ENCODE measurements at regions not wholly inside any gene's neighbourhood (a gene's known extent, or its start where the extent isn't known, plus 50 kb on each side); places are given as distances from the start of the nearest gene placed in this dataset.

DNA sequence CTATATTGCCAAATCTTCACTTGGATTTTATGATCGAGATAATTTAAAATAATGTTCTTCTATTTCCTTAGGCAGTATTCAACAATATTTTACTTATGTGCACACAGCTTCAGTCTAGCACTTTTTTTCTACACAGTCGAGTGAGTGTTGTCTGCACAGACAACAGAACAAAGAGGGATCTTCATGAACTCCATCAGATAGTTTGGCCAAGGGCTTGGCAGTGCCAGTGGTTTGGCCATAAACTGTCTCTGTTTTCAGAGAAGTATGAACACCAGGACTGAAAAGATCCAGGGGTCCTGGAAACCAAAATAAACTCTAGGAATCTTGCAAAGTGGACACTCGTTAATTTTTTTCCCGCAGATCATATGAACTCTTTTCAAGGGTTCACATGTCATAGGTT, 547.3 kb downstream of the PLCL1 start:
- Histone ChIP-seq H3K9ac (ENCODE audit: low read length in 5 of 5) (no peak overlapping the region), H3K36me3 (ENCODE audit: control insufficient read depth in 5 of 5, insufficient read depth in 5 of 5, low read length in 5 of 5) (no peaks in the 10 kb centered on the region), H3K4me3 (ENCODE audit: low read depth in 1 of 5, low read length in 5 of 5) (no peak overlapping the region), H3K27ac (ENCODE audit: low read depth, low read length) (no peak overlapping the region), H3K27me3 (ENCODE audit: control insufficient read depth in 5 of 5, insufficient read depth in 4 of 5, low read length in 5 of 5) (no peaks in the 10 kb centered on the region), H3K4me1 (ENCODE audit: control insufficient read depth in 5 of 5, insufficient read depth in 5 of 5, low read length in 5 of 5) (no peaks in the 10 kb centered on the region), H3K9me3 (ENCODE audit: control insufficient read depth in 5 of 5, low read length in 5 of 5) (no peaks in the 10 kb centered on the region)

DNA sequence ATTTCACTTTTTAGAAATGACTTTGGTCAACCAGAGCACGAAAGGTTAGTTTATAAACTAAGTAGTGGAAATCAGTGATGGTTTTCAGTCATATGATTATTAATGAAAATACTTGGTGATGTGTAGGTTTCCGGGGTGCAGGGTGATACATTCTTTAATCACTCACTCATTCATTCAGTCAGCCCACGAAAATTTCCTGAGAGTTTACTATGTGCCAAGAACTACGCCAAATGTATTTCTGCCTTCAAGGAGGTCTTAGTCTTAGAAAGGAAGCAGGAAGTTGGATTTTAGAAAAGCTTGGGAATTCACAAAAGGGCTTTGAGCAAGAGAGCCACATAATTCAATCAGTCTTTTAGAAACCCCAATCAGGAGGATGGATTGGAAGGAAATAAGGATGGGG, 543.6 kb downstream of the PLCL1 start:
- Histone ChIP-seq H3K4me3 (ENCODE audit: low read depth in 1 of 5, low read length in 5 of 5) (no peak overlapping the region), H3K36me3 (ENCODE audit: control insufficient read depth in 5 of 5, insufficient read depth in 5 of 5, low read length in 5 of 5) (no peaks in the 10 kb centered on the region), H3K4me1 (ENCODE audit: control insufficient read depth in 5 of 5, insufficient read depth in 5 of 5, low read length in 5 of 5) (no peaks in the 10 kb centered on the region), H3K27ac (ENCODE audit: low read depth, low read length) (no peak overlapping the region), H3K9ac (ENCODE audit: low read length in 5 of 5) (no peak overlapping the region), H3K27me3 (ENCODE audit: control insufficient read depth in 5 of 5, insufficient read depth in 4 of 5, low read length in 5 of 5) (no peaks in the 10 kb centered on the region), H3K9me3 (ENCODE audit: control insufficient read depth in 5 of 5, low read length in 5 of 5) (no peaks in the 10 kb centered on the region)

DNA sequence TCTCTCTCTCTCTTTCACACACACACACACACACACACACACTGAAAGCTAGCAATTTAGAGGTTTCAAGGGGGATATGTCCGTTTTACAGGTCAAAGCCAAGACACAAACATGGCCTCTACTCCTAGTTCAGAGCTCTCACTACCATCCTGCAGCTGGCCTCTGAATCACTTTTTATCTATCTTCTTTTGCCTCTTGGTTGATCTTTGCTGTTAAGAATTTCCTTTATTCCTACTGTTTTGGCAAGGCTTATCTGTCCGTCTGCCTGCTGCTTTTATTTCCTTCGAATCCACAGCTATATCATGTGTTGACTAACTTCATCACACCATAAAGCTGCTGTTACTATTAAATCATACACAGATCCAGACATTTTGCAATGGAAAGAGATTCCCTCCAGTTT, 543.0 kb downstream of the PLCL1 start:
- Histone ChIP-seq H3K9me3 (ENCODE audit: control insufficient read depth in 5 of 5, low read length in 5 of 5) (no peaks in the 10 kb centered on the region), H3K36me3 (ENCODE audit: control insufficient read depth in 5 of 5, insufficient read depth in 5 of 5, low read length in 5 of 5) (no peaks in the 10 kb centered on the region), H3K27ac (ENCODE audit: low read depth, low read length) (no peak overlapping the region), H3K4me3 (ENCODE audit: low read depth in 1 of 5, low read length in 5 of 5) (no peak overlapping the region), H3K4me1 (ENCODE audit: control insufficient read depth in 5 of 5, insufficient read depth in 5 of 5, low read length in 5 of 5) (no peaks in the 10 kb centered on the region), H3K27me3 (ENCODE audit: control insufficient read depth in 5 of 5, insufficient read depth in 4 of 5, low read length in 5 of 5) (no peaks in the 10 kb centered on the region), H3K9ac (ENCODE audit: low read length in 5 of 5) (no peak overlapping the region)

DNA sequence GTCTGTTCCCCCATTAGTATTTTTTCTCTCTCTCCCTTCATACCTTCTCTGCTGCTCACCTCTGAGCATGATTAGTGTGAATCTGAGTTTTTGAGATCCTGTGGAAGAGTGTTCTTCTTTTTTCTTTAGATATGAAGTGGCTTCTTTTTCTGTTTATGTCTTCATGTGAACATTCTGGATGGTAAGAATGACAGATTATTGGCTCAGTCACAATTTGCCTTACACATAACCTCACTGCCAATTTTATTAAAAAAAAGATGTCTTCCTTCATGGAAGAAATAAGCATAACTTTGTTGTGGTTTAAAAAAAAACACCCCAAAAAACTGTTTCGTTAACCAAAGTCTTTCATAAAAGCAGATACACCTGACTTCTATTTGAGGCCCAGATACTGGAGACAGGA, 539.1 kb downstream of the PLCL1 start:
- Histone ChIP-seq H3K4me1 (ENCODE audit: control insufficient read depth in 5 of 5, insufficient read depth in 5 of 5, low read length in 5 of 5) (no peaks in the 10 kb centered on the region), H3K36me3 (ENCODE audit: control insufficient read depth in 5 of 5, insufficient read depth in 5 of 5, low read length in 5 of 5) (no peaks in the 10 kb centered on the region), H3K4me3 (ENCODE audit: low read depth in 1 of 5, low read length in 5 of 5) (no peak overlapping the region), H3K27ac (ENCODE audit: low read depth, low read length) (no peak overlapping the region), H3K9ac (ENCODE audit: low read length in 5 of 5) (no peak overlapping the region), H3K9me3 (ENCODE audit: control insufficient read depth in 5 of 5, low read length in 5 of 5) (no peaks in the 10 kb centered on the region), H3K27me3 (ENCODE audit: control insufficient read depth in 5 of 5, insufficient read depth in 4 of 5, low read length in 5 of 5) (no peaks in the 10 kb centered on the region)

DNA sequence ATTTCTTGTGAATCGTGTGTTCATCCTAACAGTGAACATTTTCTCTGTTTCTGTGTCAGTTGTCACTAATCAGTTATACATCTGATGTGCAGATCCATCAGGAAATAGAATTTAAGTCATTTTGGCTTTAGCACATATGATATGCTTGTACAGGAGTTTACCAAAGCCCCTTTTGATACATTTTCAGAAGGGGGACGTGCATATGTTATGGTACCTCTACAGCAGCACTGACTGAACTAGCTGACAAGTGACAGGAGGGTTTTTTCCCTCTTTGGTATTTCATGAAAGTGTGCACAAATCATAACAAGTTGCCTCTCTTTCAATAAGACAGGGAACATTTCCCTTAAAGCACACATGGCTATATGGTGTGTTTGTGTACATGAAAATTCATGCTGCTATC, 536.5 kb downstream of the PLCL1 start:
- Histone ChIP-seq H3K9me3 (ENCODE audit: control insufficient read depth in 5 of 5, low read length in 5 of 5) (no peaks in the 10 kb centered on the region), H3K27ac (ENCODE audit: low read depth, low read length) (no peak overlapping the region), H3K4me1 (ENCODE audit: control insufficient read depth in 5 of 5, insufficient read depth in 5 of 5, low read length in 5 of 5) (no peaks in the 10 kb centered on the region), H3K36me3 (ENCODE audit: control insufficient read depth in 5 of 5, insufficient read depth in 5 of 5, low read length in 5 of 5) (no peaks in the 10 kb centered on the region), H3K9ac (ENCODE audit: low read length in 5 of 5) (no peak overlapping the region), H3K27me3 (ENCODE audit: control insufficient read depth in 5 of 5, insufficient read depth in 4 of 5, low read length in 5 of 5) (no peaks in the 10 kb centered on the region), H3K4me3 (ENCODE audit: low read depth in 1 of 5, low read length in 5 of 5) (no peak overlapping the region)

DNA sequence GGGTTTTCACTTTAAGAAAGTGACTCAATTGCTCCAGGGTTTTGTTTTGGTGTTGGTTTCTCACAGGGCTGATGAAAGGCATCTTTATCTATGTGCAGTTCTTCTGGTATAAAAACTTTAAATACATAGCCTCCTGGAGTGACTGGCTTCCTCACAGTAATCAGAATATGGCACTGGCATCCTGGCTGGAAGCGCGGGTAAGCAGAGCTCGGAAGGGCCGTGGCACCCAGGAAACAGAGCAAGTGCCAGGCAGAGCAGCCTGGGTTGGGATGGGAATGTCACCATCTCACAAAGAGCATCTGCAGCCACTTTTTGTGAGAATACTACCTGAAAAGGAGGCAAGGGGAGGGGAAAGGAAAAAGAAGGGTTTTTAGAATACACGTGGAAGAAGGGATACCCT, 534.7 kb downstream of the PLCL1 start:
- Histone ChIP-seq H3K9me3 (ENCODE audit: control insufficient read depth in 5 of 5, low read length in 5 of 5) (no peaks in the 10 kb centered on the region), H3K27ac (ENCODE audit: low read depth, low read length) (no peak overlapping the region), H3K27me3 (ENCODE audit: control insufficient read depth in 5 of 5, insufficient read depth in 4 of 5, low read length in 5 of 5) (no peaks in the 10 kb centered on the region), H3K4me3 (ENCODE audit: low read depth in 1 of 5, low read length in 5 of 5) (no peak overlapping the region), H3K9ac (ENCODE audit: low read length in 5 of 5) (no peak overlapping the region), H3K4me1 (ENCODE audit: control insufficient read depth in 5 of 5, insufficient read depth in 5 of 5, low read length in 5 of 5) (no peaks in the 10 kb centered on the region), H3K36me3 (ENCODE audit: control insufficient read depth in 5 of 5, insufficient read depth in 5 of 5, low read length in 5 of 5) (no peaks in the 10 kb centered on the region)

DNA sequence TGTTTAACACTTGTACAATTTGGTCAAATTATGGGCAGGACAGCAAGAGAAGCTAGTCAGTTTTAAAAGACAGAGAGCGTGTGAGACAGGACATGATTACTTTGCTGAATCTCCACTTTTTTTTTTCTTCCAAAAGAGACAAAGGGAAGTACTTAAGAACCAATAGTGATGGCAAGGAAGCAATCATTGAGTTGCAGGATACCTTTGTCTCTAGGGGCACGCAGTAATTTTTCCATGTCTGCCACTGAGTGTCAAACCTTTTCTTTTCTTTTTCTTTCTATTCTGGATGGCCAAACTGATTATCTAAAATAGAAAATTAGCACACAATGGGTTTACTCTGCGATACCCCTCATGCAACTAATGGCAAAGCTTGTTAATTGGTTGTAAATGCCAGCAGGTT, 533.0 kb downstream of the PLCL1 start:
- Histone ChIP-seq H3K9ac (ENCODE audit: low read length in 5 of 5) (no peak overlapping the region), H3K36me3 (ENCODE audit: control insufficient read depth in 5 of 5, insufficient read depth in 5 of 5, low read length in 5 of 5) (no peaks in the 10 kb centered on the region), H3K27me3 (ENCODE audit: control insufficient read depth in 5 of 5, insufficient read depth in 4 of 5, low read length in 5 of 5) (no peaks in the 10 kb centered on the region), H3K27ac (ENCODE audit: low read depth, low read length) (no peak overlapping the region), H3K4me1 (ENCODE audit: control insufficient read depth in 5 of 5, insufficient read depth in 5 of 5, low read length in 5 of 5) (no peaks in the 10 kb centered on the region), H3K9me3 (ENCODE audit: control insufficient read depth in 5 of 5, low read length in 5 of 5) (no peaks in the 10 kb centered on the region), H3K4me3 (ENCODE audit: low read depth in 1 of 5, low read length in 5 of 5) (no peak overlapping the region)

DNA sequence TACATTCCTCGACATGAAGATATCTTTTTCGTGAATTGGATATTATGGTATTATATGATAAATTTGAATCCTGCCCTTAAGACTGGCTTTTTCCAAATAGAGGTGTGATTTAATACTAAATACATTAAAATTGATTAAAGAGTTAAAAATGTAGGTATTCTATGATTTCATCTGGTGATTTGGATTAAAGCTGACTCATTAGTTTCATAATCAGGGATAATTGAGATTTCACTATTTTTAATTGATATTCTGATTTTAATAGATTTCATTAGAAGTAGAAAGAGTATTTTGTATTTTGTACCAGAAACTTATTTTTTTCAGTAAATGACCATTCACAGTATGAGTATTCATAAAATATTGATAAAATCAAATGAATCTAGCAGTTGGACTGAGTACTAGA, 524.1 kb downstream of the PLCL1 start:
- H3K27ac ChIP-seq (ENCODE audit: low read depth, low read length): no peak overlapping the region
- no peak overlapping the region for H3K9ac ChIP-seq (ENCODE audit: low read length in 5 of 5)
- H3K36me3 ChIP-seq (ENCODE audit: control insufficient read depth in 5 of 5, insufficient read depth in 5 of 5, low read length in 5 of 5): no peaks in the 10 kb centered on the region
- no peaks in the 10 kb centered on the region for H3K27me3 ChIP-seq (ENCODE audit: control insufficient read depth in 5 of 5, insufficient read depth in 4 of 5, low read length in 5 of 5)
- no peaks in the 10 kb centered on the region for H3K9me3 ChIP-seq (ENCODE audit: control insufficient read depth in 5 of 5, low read length in 5 of 5)
- H3K4me1 ChIP-seq (ENCODE audit: control insufficient read depth in 5 of 5, insufficient read depth in 5 of 5, low read length in 5 of 5): no peaks in the 10 kb centered on the region
- no peak overlapping the region for H3K4me3 ChIP-seq (ENCODE audit: low read depth in 1 of 5, low read length in 5 of 5)

DNA sequence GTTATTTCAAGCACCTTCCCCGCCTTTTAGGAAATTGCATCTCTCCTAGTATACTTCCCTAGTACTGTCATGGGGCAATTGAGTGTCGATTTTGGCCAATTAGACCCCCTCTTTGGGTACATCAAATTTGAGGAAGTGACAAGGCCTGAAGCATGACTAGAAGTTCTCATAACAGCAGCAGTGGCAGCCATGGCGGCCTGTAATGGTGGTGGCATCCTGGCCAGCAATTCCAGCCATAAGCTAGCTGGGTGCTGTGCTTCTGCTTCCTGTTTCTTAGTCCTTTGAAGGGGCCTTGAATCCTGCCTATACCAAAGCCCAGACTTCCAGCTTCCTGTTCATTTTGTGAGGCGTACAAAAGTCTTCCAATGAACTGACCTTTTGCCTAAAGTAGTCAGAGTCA, 523.1 kb downstream of the PLCL1 start:
- H3K36me3 ChIP-seq (ENCODE audit: control insufficient read depth in 5 of 5, insufficient read depth in 5 of 5, low read length in 5 of 5): no peaks in the 10 kb centered on the region
- H3K27me3 ChIP-seq (ENCODE audit: control insufficient read depth in 5 of 5, insufficient read depth in 4 of 5, low read length in 5 of 5): no peaks in the 10 kb centered on the region
- no peaks in the 10 kb centered on the region for H3K4me1 ChIP-seq (ENCODE audit: control insufficient read depth in 5 of 5, insufficient read depth in 5 of 5, low read length in 5 of 5)
- H3K9me3 ChIP-seq (ENCODE audit: control insufficient read depth in 5 of 5, low read length in 5 of 5): no peaks in the 10 kb centered on the region
- H3K4me3 ChIP-seq (ENCODE audit: low read depth in 1 of 5, low read length in 5 of 5): no peak overlapping the region
- no peak overlapping the region for H3K9ac ChIP-seq (ENCODE audit: low read length in 5 of 5)
- no peak overlapping the region for H3K27ac ChIP-seq (ENCODE audit: low read depth, low read length)

DNA sequence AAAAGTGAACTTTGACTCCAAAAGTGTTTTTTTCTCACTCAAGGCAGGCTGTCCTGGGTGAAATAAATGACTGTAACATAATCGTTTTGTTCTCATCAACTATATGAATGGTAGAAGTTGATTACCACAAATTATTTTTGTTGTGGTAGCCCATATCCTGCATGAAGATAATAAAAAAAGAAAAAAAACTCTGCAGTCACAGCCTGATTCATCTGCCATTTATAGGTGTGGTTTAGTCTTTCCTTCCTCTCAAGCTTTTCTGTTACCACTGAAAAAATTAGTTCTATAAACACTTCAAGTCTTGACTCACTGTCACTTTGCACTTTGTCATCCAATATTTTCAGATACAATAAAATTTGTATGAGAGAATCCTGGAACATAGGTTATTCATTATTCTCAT, 522.0 kb downstream of the PLCL1 start:
- Histone ChIP-seq H3K27me3 (ENCODE audit: control insufficient read depth in 5 of 5, insufficient read depth in 4 of 5, low read length in 5 of 5) (peaks cover 0 to 4% (median 2%) of the 10 kb centered on the region in 5 donors), H3K9ac (ENCODE audit: low read length in 5 of 5) (no peak overlapping the region), H3K36me3 (ENCODE audit: control insufficient read depth in 5 of 5, insufficient read depth in 5 of 5, low read length in 5 of 5) (no peaks in the 10 kb centered on the region), H3K4me1 (ENCODE audit: control insufficient read depth in 5 of 5, insufficient read depth in 5 of 5, low read length in 5 of 5) (no peaks in the 10 kb centered on the region), H3K9me3 (ENCODE audit: control insufficient read depth in 5 of 5, low read length in 5 of 5) (no peaks in the 10 kb centered on the region), H3K4me3 (ENCODE audit: low read depth in 1 of 5, low read length in 5 of 5) (no peak overlapping the region), H3K27ac (ENCODE audit: low read depth, low read length) (no peak overlapping the region)

DNA sequence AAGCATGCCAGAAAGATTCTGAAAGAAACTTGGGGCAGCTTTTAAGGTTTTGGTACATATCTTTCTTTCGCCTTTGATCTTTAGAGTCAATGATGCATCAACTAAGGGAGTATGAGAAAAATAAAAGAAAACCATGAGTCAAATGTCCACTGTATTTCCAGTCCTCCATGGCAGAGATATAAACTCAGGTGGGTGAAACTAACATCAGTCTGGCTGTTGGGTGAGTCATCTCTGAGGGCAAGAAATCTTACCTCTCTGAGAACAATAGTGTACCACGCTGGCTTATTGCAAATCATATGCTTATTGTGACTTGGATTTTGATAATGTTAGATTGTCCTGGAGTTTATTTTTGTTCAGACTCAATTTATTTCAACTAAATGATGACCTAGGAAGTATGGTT, 521.0 kb downstream of the PLCL1 start:
- no peak overlapping the region for H3K27ac ChIP-seq (ENCODE audit: low read depth, low read length)
- H3K4me1 ChIP-seq (ENCODE audit: control insufficient read depth in 5 of 5, insufficient read depth in 5 of 5, low read length in 5 of 5): no peaks in the 10 kb centered on the region
- no peaks in the 10 kb centered on the region for H3K9me3 ChIP-seq (ENCODE audit: control insufficient read depth in 5 of 5, low read length in 5 of 5)
- no peaks in the 10 kb centered on the region for H3K36me3 ChIP-seq (ENCODE audit: control insufficient read depth in 5 of 5, insufficient read depth in 5 of 5, low read length in 5 of 5)
- H3K4me3 ChIP-seq (ENCODE audit: low read depth in 1 of 5, low read length in 5 of 5): no peak overlapping the region
- H3K9ac ChIP-seq (ENCODE audit: low read length in 5 of 5): no peak overlapping the region
- peaks cover 0 to 4% (median 2%) of the 10 kb centered on the region in 5 donors for H3K27me3 ChIP-seq (ENCODE audit: control insufficient read depth in 5 of 5, insufficient read depth in 4 of 5, low read length in 5 of 5)
